Kidney (tissue), 13 donors: ENCODE measurements at regions not wholly inside any gene's neighbourhood (a gene's known extent, or its start where the extent isn't known, plus 50 kb on each side); places are given as distances from the start of the nearest gene placed in this dataset.

Experiments
- DNase-seq, 5 donors: peaks; one replicate each; pipeline ENCODE4 v3.0.0-alpha.2; 2013 to 2020
- FAIRE-seq: peaks from 2 replicates; lab custom pipeline; 2012; peaks lifted over from hg19 to GRCh38; lab: Jason Lieb, UNC
- H3K27ac ChIP-seq, 2 donors: one replicate each; pipeline ENCODE4 v1.7.0; 2013; ENCODE audit warnings: low read depth in 2 of 2, low read length in 2 of 2, inconsistent platforms in 1 of 2
- H3K27me3 ChIP-seq: one replicate; pipeline ENCODE4 v1.7.1; 2013; ENCODE audit warnings: low read length, inconsistent platforms; ENCODE audit not compliant: control insufficient read depth, insufficient read depth
- H3K36me3 ChIP-seq, 3 donors: one replicate each; pipeline versions ENCODE4 v1.7.0 to v1.7.1; 2013; ENCODE audit warnings: low read length in 3 of 3, control low read depth in 1 of 3, inconsistent platforms in 1 of 3; ENCODE audit not compliant: insufficient read depth in 3 of 3, control insufficient read depth in 2 of 3
- H3K4me1 ChIP-seq, 3 donors: one replicate each; pipeline versions ENCODE4 v1.7.0 to v1.7.1; 2013; ENCODE audit warnings: low read length in 3 of 3, inconsistent platforms in 1 of 3, low read depth in 1 of 3; ENCODE audit not compliant: control insufficient read depth in 2 of 3, insufficient read depth in 2 of 3
- H3K4me3 ChIP-seq, 3 donors: one replicate each; pipeline versions ENCODE4 v1.7.0 to v1.8.1; 2013; ENCODE audit warnings: low read length in 3 of 3, control low read depth in 1 of 3, inconsistent platforms in 1 of 3
- H3K9ac ChIP-seq, 3 donors: one replicate each; pipeline versions ENCODE4 v1.7.0 to v1.7.1; 2013; ENCODE audit warnings: low read length in 3 of 3, control low read depth in 1 of 3, inconsistent platforms in 1 of 3
- H3K9me3 ChIP-seq, 3 donors: one replicate each; pipeline versions ENCODE4 v1.7.0 to v1.7.1; 2013; ENCODE audit warnings: low read length in 3 of 3, control low read depth in 1 of 3, inconsistent platforms in 1 of 3; ENCODE audit not compliant: control insufficient read depth in 2 of 3, insufficient read depth in 1 of 3
- intact Hi-C: fragments of 100-400 bp; cut with DNase I; formaldehyde crosslinking; loops from one replicate; pipeline ENCODE4 v1.11.1; 2022
- TF ChIP-seq, protein P1 (sequence below): IDR thresholded peaks from 3 replicates; pipeline ENCODE4 v1.5.1; 2012; ENCODE audit warnings: mild to moderate bottlenecking, moderate library complexity, borderline replicate concordance; ENCODE audit not compliant: insufficient read depth; ENCODE audit errors: extremely low read depth
- donor health status: control.
- donor health status: control.
- donor health status: control.
- donor health status: control.
- donor health status: control.
- donor health status: DM: yes; HTN: yes; CAD: no.
- donor health status: Normal renal cell carcinoma (clear cell type).

DNA sequence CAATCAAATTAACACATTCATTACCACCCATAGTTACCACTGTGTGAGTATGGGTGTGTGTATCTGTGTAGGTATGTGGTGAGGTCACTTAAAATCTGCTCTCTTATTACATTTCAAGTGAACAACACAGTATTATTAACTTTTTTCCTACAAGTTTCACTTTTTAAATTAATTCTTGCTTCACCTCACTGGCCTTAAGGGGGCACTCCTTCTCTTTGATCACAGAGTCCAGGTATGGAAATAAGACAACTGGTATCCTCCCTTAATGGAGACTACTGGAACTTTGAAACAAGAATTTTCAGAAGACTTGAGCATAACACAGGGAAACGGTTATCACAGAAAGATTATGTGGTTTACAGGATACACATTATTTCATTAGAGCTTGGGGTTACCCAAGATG is 255.8 kb downstream of the ASXL3 start:
- FAIRE-seq: no peak
- no peaks in the 10 kb centered on the region for H3K4me1 ChIP-seq
- intact Hi-C loops: no loop called here

DNA sequence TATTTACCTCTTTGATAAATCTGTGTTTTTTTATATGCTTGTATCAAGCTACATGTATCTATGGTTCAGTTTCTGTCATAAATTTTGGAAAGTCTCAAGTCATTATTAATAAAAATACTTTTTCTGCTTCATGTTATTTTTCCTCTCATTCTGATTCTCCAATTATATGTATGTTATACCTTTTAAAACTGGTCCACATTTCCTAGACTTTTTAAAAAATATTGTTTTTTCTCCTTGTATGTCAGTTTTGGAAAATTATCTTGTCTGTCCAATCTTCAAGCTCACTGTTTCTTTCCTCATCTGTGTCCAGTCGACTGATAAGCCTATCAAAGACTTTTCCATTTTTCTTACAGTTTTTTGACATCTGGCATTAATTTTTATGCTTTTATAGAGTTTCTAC is 253.4 kb downstream of the ASXL3 start:
- Histone ChIP-seq H3K4me3 (no peak overlapping the region), H3K27ac (no peak overlapping the region), H3K4me1 (no peaks in the 10 kb centered on the region), H3K9me3 (peaks cover 0 to 3% (median 0%) of the 10 kb centered on the region in 3 donors), H3K9ac (no peak overlapping the region), H3K27me3 (no peaks in the 10 kb centered on the region), H3K36me3 (no peaks in the 10 kb centered on the region)
- TF ChIP-seq, protein P1, sequence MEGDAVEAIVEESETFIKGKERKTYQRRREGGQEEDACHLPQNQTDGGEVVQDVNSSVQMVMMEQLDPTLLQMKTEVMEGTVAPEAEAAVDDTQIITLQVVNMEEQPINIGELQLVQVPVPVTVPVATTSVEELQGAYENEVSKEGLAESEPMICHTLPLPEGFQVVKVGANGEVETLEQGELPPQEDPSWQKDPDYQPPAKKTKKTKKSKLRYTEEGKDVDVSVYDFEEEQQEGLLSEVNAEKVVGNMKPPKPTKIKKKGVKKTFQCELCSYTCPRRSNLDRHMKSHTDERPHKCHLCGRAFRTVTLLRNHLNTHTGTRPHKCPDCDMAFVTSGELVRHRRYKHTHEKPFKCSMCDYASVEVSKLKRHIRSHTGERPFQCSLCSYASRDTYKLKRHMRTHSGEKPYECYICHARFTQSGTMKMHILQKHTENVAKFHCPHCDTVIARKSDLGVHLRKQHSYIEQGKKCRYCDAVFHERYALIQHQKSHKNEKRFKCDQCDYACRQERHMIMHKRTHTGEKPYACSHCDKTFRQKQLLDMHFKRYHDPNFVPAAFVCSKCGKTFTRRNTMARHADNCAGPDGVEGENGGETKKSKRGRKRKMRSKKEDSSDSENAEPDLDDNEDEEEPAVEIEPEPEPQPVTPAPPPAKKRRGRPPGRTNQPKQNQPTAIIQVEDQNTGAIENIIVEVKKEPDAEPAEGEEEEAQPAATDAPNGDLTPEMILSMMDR: no peak
- intact Hi-C loops: no loop called here
- no peak for DNase-seq
- FAIRE-seq: no peak

More for the DNA sequence above, 255.8 kb downstream of the ASXL3 start:
- Histone ChIP-seq H3K9ac (no peak overlapping the region), H3K4me3 (no peak overlapping the region), H3K27me3 (no peaks in the 10 kb centered on the region), H3K27ac (no peak overlapping the region), H3K9me3 (peaks cover 0 to 3% (median 0%) of the 10 kb centered on the region in 3 donors), H3K36me3 (no peaks in the 10 kb centered on the region)
- DNase-seq: no peak
- TF ChIP-seq, protein P1: no peak

DNA sequence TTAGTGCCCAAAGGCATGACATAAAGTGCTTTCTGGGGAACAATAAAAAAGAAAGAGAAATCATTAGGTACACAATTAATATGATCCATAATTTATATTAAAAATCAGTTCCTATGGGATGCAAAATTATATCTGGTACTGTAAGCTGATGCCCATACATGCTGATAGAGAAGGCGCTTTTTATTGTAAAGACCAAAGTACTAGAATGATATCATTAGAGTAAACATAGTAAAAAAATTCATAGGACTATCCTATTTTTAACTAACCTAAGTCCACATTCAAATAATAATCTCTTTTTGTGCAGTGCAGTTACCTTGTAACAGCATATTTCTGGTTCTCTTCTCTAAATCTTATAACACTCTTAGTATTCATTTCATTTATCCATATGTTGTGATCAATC is 252.2 kb downstream of the ASXL3 start:
- TF ChIP-seq, protein P1: no peak
- Histone ChIP-seq H3K9me3 (peaks cover 0 to 3% (median 0%) of the 10 kb centered on the region in 3 donors), H3K27ac (no peak overlapping the region), H3K27me3 (no peaks in the 10 kb centered on the region), H3K4me3 (no peak overlapping the region), H3K4me1 (no peaks in the 10 kb centered on the region), H3K36me3 (no peaks in the 10 kb centered on the region), H3K9ac (no peak overlapping the region)
- DNase-seq (no peak), FAIRE-seq (no peak)
- intact Hi-C loops: no loop called here

DNA sequence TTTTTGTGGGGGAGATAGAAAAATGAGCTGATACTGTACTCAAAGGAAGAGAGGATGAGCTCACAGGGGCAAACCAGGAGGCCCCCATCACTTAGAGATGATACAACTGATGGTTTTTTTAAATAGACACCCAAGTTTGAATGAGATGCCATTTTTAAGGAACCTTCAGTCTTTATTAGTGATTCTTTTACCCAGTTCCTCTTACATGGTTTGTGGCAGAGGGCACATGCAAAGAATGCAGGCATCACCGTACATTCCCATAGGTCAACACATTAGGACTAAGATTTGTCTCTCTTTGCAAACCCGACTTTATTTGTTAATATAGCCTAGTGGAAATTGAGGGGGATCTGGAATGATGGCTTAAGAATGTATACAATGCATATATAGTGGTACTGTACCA is 250.9 kb downstream of the ASXL3 start:
- intact Hi-C loops: no loop called here
- H3K4me3 ChIP-seq: no peak overlapping the region
- no peak overlapping the region for H3K9ac ChIP-seq
- H3K36me3 ChIP-seq: no peaks in the 10 kb centered on the region
- DNase-seq (no peak), FAIRE-seq (no peak)
- TF ChIP-seq, protein P1: no peak
- H3K27ac ChIP-seq: no peak overlapping the region
- H3K9me3 ChIP-seq: peaks cover 0 to 3% (median 0%) of the 10 kb centered on the region in 3 donors
- H3K4me1 ChIP-seq: no peaks in the 10 kb centered on the region
- H3K27me3 ChIP-seq: no peaks in the 10 kb centered on the region
